Body of pancreas (tissue), 4 donors: ENCODE measurements at regions not wholly inside any gene's neighbourhood (a gene's known extent, or its start where the extent isn't known, plus 50 kb on each side); places are given as distances from the start of the nearest gene placed in this dataset.

Source experiments
- ATAC-seq: fragments of 150-250 bp; one replicate; pipeline ENCODE4 v1.9.1; 2016
- DNase-seq, 4 donors: peaks; one replicate each; pipeline ENCODE4 v3.0.0-alpha.2; 2019
- H3K27ac ChIP-seq, 4 donors: fragments of 200-600 bp; sonication (generic); 1 replicate in 3 of 4; 2 replicates in 1 of 4; pipeline versions ENCODE4 v1.5.1 to v1.6.1; 2016 to 2019; ENCODE audit warnings: mild to moderate bottlenecking in 1 of 4, mixed read lengths in 1 of 4, moderate library complexity in 1 of 4
- H3K27me3 ChIP-seq, 2 donors: fragments of 200-600 bp; sonication (generic); one replicate each; pipeline ENCODE4 v1.6.0; 2016; ENCODE audit warnings: mild to moderate bottlenecking in 1 of 2
- H3K36me3 ChIP-seq, 2 donors: fragments of 200-600 bp; sonication (generic); replicated peaks in 1 of 2; 2 replicates each; pipeline ENCODE4 v1.5.1; 2016; ENCODE audit warnings: low read depth in 2 of 2; ENCODE audit not compliant: insufficient read depth in 1 of 2
- H3K4me1 ChIP-seq: fragments of 200-600 bp; sonication (generic); one replicate; pipeline ENCODE4 v1.6.0; 2016
- H3K4me3 ChIP-seq, 2 donors: fragments of 200-600 bp; sonication (generic); 1 replicate in 1 of 2; 2 replicates in 1 of 2; pipeline ENCODE4 v1.5.1; 2016 to 2019
- H3K9me3 ChIP-seq, 3 donors: fragments of 200-600 bp; sonication (generic); 1 replicate in 2 of 3; 2 replicates in 1 of 3; pipeline ENCODE4 v1.5.1; 2016
- POLR2A ChIP-seq, 3 donors: fragments of 450-650 bp; IDR thresholded peaks; one replicate each; pipeline ENCODE4 v1.6.1; 2016; ENCODE audit warnings: antibody characterized with exemption in 3 of 3, mild to moderate bottlenecking in 2 of 3
- WGBS, 2 donors: methylation state at CpG; one replicate each; pipeline ENCODE4 v1.1.5; 2017; 5-methylcytosine and 5-hydroxymethylcytosine counted together
- intact Hi-C: fragments of 100-400 bp; cut with DNase I; formaldehyde crosslinking; loops from one replicate; pipeline ENCODE4 v1.15.1; 2023
- TF ChIP-seq, protein P1 (sequence below), 7 experiments: fragments of 450-650 bp in 4 of 7; fragments of 200-600 bp in 3 of 7; sonication (generic) in 3 of 7; IDR thresholded peaks; one replicate each; pipeline ENCODE4 v1.5.1; 2016 to 2019; ENCODE audit warnings: antibody characterized with exemption in 7 of 7

- ATAC-seq, result no peak
- Histone ChIP-seq H3K9me3 (no peaks in the 10 kb centered on the region), H3K27ac (no peak overlapping the region), H3K4me3 (no peak overlapping the region), H3K4me1 (no peaks in the 10 kb centered on the region), H3K27me3 (no peaks in the 10 kb centered on the region), H3K36me3 (no peaks in the 10 kb centered on the region)
- DNase-seq, result no peak
- WGBS, 2 donors, result 58% methylated on average over 2 of the region's 2 CpGs
- intact Hi-C loops, result no loop called here
- TF ChIP-seq, protein P1, sequence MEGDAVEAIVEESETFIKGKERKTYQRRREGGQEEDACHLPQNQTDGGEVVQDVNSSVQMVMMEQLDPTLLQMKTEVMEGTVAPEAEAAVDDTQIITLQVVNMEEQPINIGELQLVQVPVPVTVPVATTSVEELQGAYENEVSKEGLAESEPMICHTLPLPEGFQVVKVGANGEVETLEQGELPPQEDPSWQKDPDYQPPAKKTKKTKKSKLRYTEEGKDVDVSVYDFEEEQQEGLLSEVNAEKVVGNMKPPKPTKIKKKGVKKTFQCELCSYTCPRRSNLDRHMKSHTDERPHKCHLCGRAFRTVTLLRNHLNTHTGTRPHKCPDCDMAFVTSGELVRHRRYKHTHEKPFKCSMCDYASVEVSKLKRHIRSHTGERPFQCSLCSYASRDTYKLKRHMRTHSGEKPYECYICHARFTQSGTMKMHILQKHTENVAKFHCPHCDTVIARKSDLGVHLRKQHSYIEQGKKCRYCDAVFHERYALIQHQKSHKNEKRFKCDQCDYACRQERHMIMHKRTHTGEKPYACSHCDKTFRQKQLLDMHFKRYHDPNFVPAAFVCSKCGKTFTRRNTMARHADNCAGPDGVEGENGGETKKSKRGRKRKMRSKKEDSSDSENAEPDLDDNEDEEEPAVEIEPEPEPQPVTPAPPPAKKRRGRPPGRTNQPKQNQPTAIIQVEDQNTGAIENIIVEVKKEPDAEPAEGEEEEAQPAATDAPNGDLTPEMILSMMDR (IDR thresholded peaks at IDR 0.05), result no peak
- TF ChIP-seq POLR2A (IDR thresholded peaks at IDR 0.05), result no peak
Observed at GRCh38 chr7:18228686-18229085, 201.0 kb upstream of the PRPS1L1 start.

GRCh38 chr7:18230271-18230670 is 202.6 kb upstream of the PRPS1L1 start:
- intact Hi-C loops, result no loop called here
- no peak for TF ChIP-seq POLR2A (IDR thresholded peaks at IDR 0.05)
- TF ChIP-seq, protein P1 (IDR thresholded peaks at IDR 0.05), result no peak
- Histone ChIP-seq H3K27ac (no peak overlapping the region), H3K36me3 (no peaks in the 10 kb centered on the region), H3K4me1 (no peaks in the 10 kb centered on the region), H3K4me3 (no peak overlapping the region), H3K9me3 (no peaks in the 10 kb centered on the region), H3K27me3 (no peaks in the 10 kb centered on the region)
- ATAC-seq, result no peak
- no peak for DNase-seq
- 59 to 65% methylated on average over 8 of the region's 8 CpGs for WGBS, 2 donors

- Histone ChIP-seq H3K4me1 (no peaks in the 10 kb centered on the region), H3K27me3 (no peaks in the 10 kb centered on the region), H3K27ac (no peak overlapping the region), H3K9me3 (no peaks in the 10 kb centered on the region), H3K36me3 (no peaks in the 10 kb centered on the region), H3K4me3 (no peak overlapping the region)
- ATAC-seq, result no peak
- TF ChIP-seq POLR2A (IDR thresholded peaks at IDR 0.05), result no peak
- TF ChIP-seq, protein P1 (IDR thresholded peaks at IDR 0.05), result no peak
- DNase-seq, result no peak
- intact Hi-C loops, result no loop called here
- 60 to 70% methylated on average over 4 of the region's 4 CpGs for WGBS, 2 donors
Observed at GRCh38 chr7:18231854-18232253, 204.2 kb upstream of the PRPS1L1 start.

GRCh38 chr7:18234519-18234918 is 206.9 kb upstream of the PRPS1L1 start:
- TF ChIP-seq, protein P1 (IDR thresholded peaks at IDR 0.05), result no peak
- no peak for TF ChIP-seq POLR2A (IDR thresholded peaks at IDR 0.05)
- DNase-seq (no peak), ATAC-seq (no peak)
- 56 to 63% methylated on average over 2 of the region's 2 CpGs for WGBS, 2 donors
- Histone ChIP-seq H3K4me3 (no peak overlapping the region), H3K36me3 (no peaks in the 10 kb centered on the region), H3K27ac (no peak overlapping the region), H3K9me3 (no peaks in the 10 kb centered on the region), H3K27me3 (no peaks in the 10 kb centered on the region), H3K4me1 (no peaks in the 10 kb centered on the region)
- intact Hi-C loops, result no loop called here

DNA sequence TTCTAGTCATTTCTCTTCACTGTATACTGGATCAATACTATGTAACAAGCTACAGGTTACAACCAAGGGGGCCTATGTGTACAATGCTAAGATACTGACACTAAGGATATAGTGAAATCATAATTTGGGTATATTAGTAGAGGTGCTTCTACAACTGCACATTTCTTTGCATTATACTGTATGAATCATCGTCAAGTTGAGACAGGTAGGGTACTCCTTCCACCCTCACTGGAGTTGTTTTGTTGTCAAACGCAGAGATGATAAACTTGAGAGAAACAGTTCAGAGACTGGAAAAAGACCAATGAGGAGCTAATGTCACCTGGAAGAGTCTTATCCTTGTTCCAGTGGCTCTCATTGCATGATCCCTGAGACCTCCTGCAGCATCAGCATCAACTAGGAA is 208.2 kb upstream of the PRPS1L1 start:
- no peak for DNase-seq
- Histone ChIP-seq H3K36me3 (no peaks in the 10 kb centered on the region), H3K9me3 (no peaks in the 10 kb centered on the region), H3K4me1 (no peaks in the 10 kb centered on the region), H3K27me3 (no peaks in the 10 kb centered on the region), H3K4me3 (no peak overlapping the region), H3K27ac (no peak overlapping the region)
- intact Hi-C loops, result no loop called here
- 89 to 94% methylated on average over 2 of the region's 2 CpGs for WGBS, 2 donors
- ATAC-seq, result no peak
- TF ChIP-seq, protein P1 (IDR thresholded peaks at IDR 0.05), result no peak
- TF ChIP-seq POLR2A (IDR thresholded peaks at IDR 0.05), result no peak
